ENCODE measurements at regions not wholly inside any gene's neighbourhood (a gene's known extent, or its start where the extent isn't known, plus 50 kb on each side); places are given as distances from the start of the nearest gene placed in this dataset.

GRCh38 chr1:175887521-175887920 is 144.1 kb upstream of the TNR start:
- Histone ChIP-seq H2AFZ (ENCODE audit: control insufficient read depth, low read depth, low read length) (no peak overlapping the region), H3K27me3 (replicated peaks in 1 of 2; ENCODE audit: control insufficient read depth in 2 of 2, insufficient read depth in 2 of 2, low read length in 1 of 2) (no peaks in the 10 kb centered on the region), H3K79me2 (ENCODE audit: control insufficient read depth, insufficient read depth, low read length) (no peaks in the 10 kb centered on the region), H3K4me3 (no peak overlapping the region), H3K4me1 (ENCODE audit: control insufficient read depth, insufficient read depth, low read length) (no peaks in the 10 kb centered on the region), H3K9me3 (replicated peaks; ENCODE audit: control insufficient read depth, insufficient read depth, low read length) (no peaks in the 10 kb centered on the region), H4K20me1 (ENCODE audit: control insufficient read depth, insufficient read depth) (no peaks in the 10 kb centered on the region), H3K9ac (ENCODE audit: control insufficient read depth, insufficient read depth, low read length) (no peak overlapping the region), H3K4me2 (ENCODE audit: control insufficient read depth, insufficient read depth) (no peak overlapping the region), H3K27ac (ENCODE audit: control insufficient read depth, insufficient read depth) (no peak overlapping the region), H3K36me3 (ENCODE audit: control insufficient read depth in 2 of 2, insufficient read depth in 2 of 2, low read length in 1 of 2) (no peaks in the 10 kb centered on the region)
- DNase-seq (ENCODE audit: low read depth, low spot score), result no peak
- no peak for FAIRE-seq
- ChIA-PET CTCF (no interaction called here), SMC1A (ENCODE audit: uncharacterized antibody, unreplicated experiment) (no interaction called here), POLR2A (no interaction called here), RAD21 (ENCODE audit: unreplicated experiment) (no interaction called here)
- in situ Hi-C loops (cut with MboI) (no loop called here), intact Hi-C loops (cut with micrococcal nuclease; ENCODE audit: unreplicated experiment) (loop anchor here (5.0 kb wide), 3 partner anchors 130 to 515 kb away; partner anchors contain the start of gene TNR)
- no peak for ATAC-seq
- WGBS (ENCODE audit: insufficient coverage, insufficient replicate concordance, low lambda C conversion rate, missing lambda C conversion rate), result 80% methylated on average over 20 of the region's 20 CpGs
- no TSS peak for BruUV-seq (replicated peaks)
- no peak for TF ChIP-seq CREB1 (IDR thresholded peaks at IDR 0.05; ENCODE audit: low read depth)
- TF ChIP-seq SMAD1 (IDR thresholded peaks at IDR 0.05; ENCODE audit: low read depth, partially characterized antibody), result no peak
- no peak for TF ChIP-seq IKZF2 (IDR thresholded peaks at IDR 0.05)
- no peak for TF ChIP-seq DPF2 (IDR thresholded peaks at IDR 0.05)
- no peak for TF ChIP-seq RCOR1 (conservative IDR thresholded peaks at IDR 0.05; ENCODE audit: low read depth, low read length)
- no peak for TF ChIP-seq NFYA (IDR thresholded peaks at IDR 0.05; ENCODE audit: borderline replicate concordance, low read depth, low read length)
- TF ChIP-seq ZBTB33 (IDR thresholded peaks at IDR 0.05), result no peak
- no peak for TF ChIP-seq TCF3 (IDR thresholded peaks at IDR 0.05; ENCODE audit: borderline replicate concordance, insufficient read depth, low read depth, low read length)
- no peak for TF ChIP-seq SUZ12 (IDR thresholded peaks at IDR 0.05; ENCODE audit: unreplicated experiment)
- no peak for TF ChIP-seq RUNX3 (IDR thresholded peaks at IDR 0.05; ENCODE audit: low read length)
- no peak for TF ChIP-seq ZNF217 (IDR thresholded peaks at IDR 0.05)
- TF ChIP-seq, protein P1, sequence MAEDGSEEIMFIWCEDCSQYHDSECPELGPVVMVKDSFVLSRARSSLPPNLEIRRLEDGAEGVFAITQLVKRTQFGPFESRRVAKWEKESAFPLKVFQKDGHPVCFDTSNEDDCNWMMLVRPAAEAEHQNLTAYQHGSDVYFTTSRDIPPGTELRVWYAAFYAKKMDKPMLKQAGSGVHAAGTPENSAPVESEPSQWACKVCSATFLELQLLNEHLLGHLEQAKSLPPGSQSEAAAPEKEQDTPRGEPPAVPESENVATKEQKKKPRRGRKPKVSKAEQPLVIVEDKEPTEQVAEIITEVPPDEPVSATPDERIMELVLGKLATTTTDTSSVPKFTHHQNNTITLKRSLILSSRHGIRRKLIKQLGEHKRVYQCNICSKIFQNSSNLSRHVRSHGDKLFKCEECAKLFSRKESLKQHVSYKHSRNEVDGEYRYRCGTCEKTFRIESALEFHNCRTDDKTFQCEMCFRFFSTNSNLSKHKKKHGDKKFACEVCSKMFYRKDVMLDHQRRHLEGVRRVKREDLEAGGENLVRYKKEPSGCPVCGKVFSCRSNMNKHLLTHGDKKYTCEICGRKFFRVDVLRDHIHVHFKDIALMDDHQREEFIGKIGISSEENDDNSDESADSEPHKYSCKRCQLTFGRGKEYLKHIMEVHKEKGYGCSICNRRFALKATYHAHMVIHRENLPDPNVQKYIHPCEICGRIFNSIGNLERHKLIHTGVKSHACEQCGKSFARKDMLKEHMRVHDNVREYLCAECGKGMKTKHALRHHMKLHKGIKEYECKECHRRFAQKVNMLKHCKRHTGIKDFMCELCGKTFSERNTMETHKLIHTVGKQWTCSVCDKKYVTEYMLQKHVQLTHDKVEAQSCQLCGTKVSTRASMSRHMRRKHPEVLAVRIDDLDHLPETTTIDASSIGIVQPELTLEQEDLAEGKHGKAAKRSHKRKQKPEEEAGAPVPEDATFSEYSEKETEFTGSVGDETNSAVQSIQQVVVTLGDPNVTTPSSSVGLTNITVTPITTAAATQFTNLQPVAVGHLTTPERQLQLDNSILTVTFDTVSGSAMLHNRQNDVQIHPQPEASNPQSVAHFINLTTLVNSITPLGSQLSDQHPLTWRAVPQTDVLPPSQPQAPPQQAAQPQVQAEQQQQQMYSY (CRISPR knock-in tag; IDR thresholded peaks at IDR 0.05), result no peak
- TF ChIP-seq SREBF2 (IDR thresholded peaks at IDR 0.05; ENCODE audit: low read length), result no peak
- TF ChIP-seq TBL1XR1 (IDR thresholded peaks at IDR 0.05; ENCODE audit: low read depth, low read length), result no peak
- no peak for TF ChIP-seq KAT2A (conservative IDR thresholded peaks at IDR 0.05; ENCODE audit: control insufficient read depth, low read depth, low read length)
- no peak for TF ChIP-seq GABPA (IDR thresholded peaks at IDR 0.05; ENCODE audit: low read depth)
- no peak for TF ChIP-seq USF2 (IDR thresholded peaks at IDR 0.05; ENCODE audit: borderline replicate concordance, low read depth, low read length)
- TF ChIP-seq NBN (IDR thresholded peaks at IDR 0.05), result no peak
